NCI-H748 treated with DMSO at 0.1 percent for 48 hours (cell line): ENCODE measurements at regions not wholly inside any gene's neighbourhood (a gene's known extent, or its start where the extent isn't known, plus 50 kb on each side); places are given as distances from the start of the nearest gene placed in this dataset.

ENCODE experiments used
- DNase-seq: peaks from one replicate; lab custom pipeline; 2025; lab: John Stamatoyannopoulos, UW

GRCh38 chr11:28526406-28526751, 418.2 kb downstream of the METTL15 start:
- DNase-seq: no peak

- DNase-seq: no peak
These were observed 417.6 kb downstream of the METTL15 start for GRCh38 chr11:28525636-28526405.

- DNase-seq: no peak
These were observed 415.9 kb downstream of the METTL15 start for GRCh38 chr11:28524098-28524497.

- no peak for DNase-seq
These were observed 412.9 kb downstream of the METTL15 start for GRCh38 chr11:28521075-28521474.

- DNase-seq: no peak
These were observed 412.1 kb downstream of the METTL15 start for GRCh38 chr11:28520291-28520690.

- DNase-seq: no peak
These were observed 410.6 kb downstream of the METTL15 start for GRCh38 chr11:28518825-28519224.

GRCh38 chr11:28517621-28518020, 409.4 kb downstream of the METTL15 start:
- no peak for DNase-seq

- no peak for DNase-seq
These were observed 406.2 kb downstream of the METTL15 start for GRCh38 chr11:28514391-28514790.

- no peak for DNase-seq
These were observed 404.1 kb downstream of the METTL15 start for GRCh38 chr11:28512143-28512756.

- no peak for DNase-seq
These were observed 397.0 kb downstream of the METTL15 start for GRCh38 chr11:28505232-28505631.

GRCh38 chr11:28504555-28505110, 396.4 kb downstream of the METTL15 start:
- DNase-seq: no peak

GRCh38 chr11:28495333-28495732, 387.1 kb downstream of the METTL15 start:
- DNase-seq: no peak

- DNase-seq: no peak
These were observed 383.2 kb downstream of the METTL15 start for GRCh38 chr11:28491431-28491830.

- DNase-seq: no peak
These were observed 382.7 kb downstream of the METTL15 start for GRCh38 chr11:28490773-28491382.

- no peak for DNase-seq
These were observed 380.1 kb downstream of the METTL15 start for GRCh38 chr11:28488336-28488735.

- no peak for DNase-seq
These were observed 375.1 kb downstream of the METTL15 start for GRCh38 chr11:28483072-28483867.

GRCh38 chr11:28482666-28483065, 374.5 kb downstream of the METTL15 start:
- DNase-seq: no peak

GRCh38 chr11:28481616-28482480, 373.7 kb downstream of the METTL15 start:
- no peak for DNase-seq

- DNase-seq: no peak
These were observed 372.2 kb downstream of the METTL15 start for GRCh38 chr11:28480406-28480805.

GRCh38 chr11:28476864-28477263, 368.7 kb downstream of the METTL15 start:
- DNase-seq: no peak

GRCh38 chr11:28476049-28476448, 367.9 kb downstream of the METTL15 start:
- DNase-seq: no peak
